Upper lobe of left lung (tissue), 4 donors: ENCODE measurements at regions not wholly inside any gene's neighbourhood (a gene's known extent, or its start where the extent isn't known, plus 50 kb on each side); places are given as distances from the start of the nearest gene placed in this dataset.

ENCODE experiments used
- CTCF ChIP-seq, 6 experiments: fragments of 450-650 bp in 4 of 6; fragments of 200-600 bp in 2 of 6; sonication (generic) in 2 of 6; IDR thresholded peaks; one replicate each; pipeline ENCODE4 v1.5.1; 2016 to 2019; ENCODE audit warnings: antibody characterized with exemption in 6 of 6
- POLR2A ChIP-seq, 4 donors: fragments of 450-650 bp; IDR thresholded peaks; one replicate each; pipeline ENCODE4 v1.5.1; 2016 to 2017; ENCODE audit warnings: antibody characterized with exemption in 4 of 4, mild to moderate bottlenecking in 2 of 4
- POLR2AphosphoS5 ChIP-seq, 2 donors: sonication (generic); formaldehyde crosslinking; IDR thresholded peaks; one replicate each; pipeline ENCODE4 v1.5.1; 2017; ENCODE audit warnings: antibody characterized with exemption in 2 of 2

- TF ChIP-seq CTCF (IDR thresholded peaks at IDR 0.05) (no peak), POLR2A (IDR thresholded peaks at IDR 0.05) (no peak), POLR2AphosphoS5 (IDR thresholded peaks at IDR 0.05) (no peak)
Observed at GRCh38 chr2:60172801-60173200, 380.7 kb downstream of the BCL11A start.
